ENCODE measurements at regions not wholly inside any gene's neighbourhood (a gene's known extent, or its start where the extent isn't known, plus 50 kb on each side); places are given as distances from the start of the nearest gene placed in this dataset.

DNA sequence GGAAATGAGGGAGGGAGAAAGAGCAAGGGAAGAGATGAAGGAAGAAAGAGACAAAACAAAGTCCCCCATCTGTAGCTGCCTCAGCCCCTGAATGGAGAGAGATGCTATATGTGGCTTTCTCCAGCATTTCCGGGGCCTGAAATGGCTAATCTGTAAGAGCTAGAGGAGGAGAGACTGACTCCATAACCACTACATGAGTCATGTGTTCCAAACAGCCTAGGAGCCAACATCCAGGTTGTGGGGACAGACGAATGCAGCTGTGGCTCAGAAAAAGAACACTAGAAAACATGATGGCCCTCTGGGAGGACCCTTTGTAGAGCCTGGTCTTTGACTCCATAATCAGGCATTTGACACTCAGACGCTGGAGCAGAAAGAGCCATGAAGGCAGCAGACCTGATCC is 292.0 kb upstream of the ZNF507 start:
- H3K27ac Mint-ChIP-seq (ENCODE audit: unreplicated experiment), result no peak overlapping the region
- TF ChIP-seq EZH2 (IDR thresholded peaks at IDR 0.05; ENCODE audit: insufficient read depth, low read length), result no peak
- TF ChIP-seq, protein P1, sequence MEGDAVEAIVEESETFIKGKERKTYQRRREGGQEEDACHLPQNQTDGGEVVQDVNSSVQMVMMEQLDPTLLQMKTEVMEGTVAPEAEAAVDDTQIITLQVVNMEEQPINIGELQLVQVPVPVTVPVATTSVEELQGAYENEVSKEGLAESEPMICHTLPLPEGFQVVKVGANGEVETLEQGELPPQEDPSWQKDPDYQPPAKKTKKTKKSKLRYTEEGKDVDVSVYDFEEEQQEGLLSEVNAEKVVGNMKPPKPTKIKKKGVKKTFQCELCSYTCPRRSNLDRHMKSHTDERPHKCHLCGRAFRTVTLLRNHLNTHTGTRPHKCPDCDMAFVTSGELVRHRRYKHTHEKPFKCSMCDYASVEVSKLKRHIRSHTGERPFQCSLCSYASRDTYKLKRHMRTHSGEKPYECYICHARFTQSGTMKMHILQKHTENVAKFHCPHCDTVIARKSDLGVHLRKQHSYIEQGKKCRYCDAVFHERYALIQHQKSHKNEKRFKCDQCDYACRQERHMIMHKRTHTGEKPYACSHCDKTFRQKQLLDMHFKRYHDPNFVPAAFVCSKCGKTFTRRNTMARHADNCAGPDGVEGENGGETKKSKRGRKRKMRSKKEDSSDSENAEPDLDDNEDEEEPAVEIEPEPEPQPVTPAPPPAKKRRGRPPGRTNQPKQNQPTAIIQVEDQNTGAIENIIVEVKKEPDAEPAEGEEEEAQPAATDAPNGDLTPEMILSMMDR (IDR thresholded peaks at IDR 0.05; ENCODE audit: insufficient read depth, low read depth, low read length), result no peak
- H3K4me1 ChIP-seq (ENCODE audit: insufficient read depth, low read length), result no peaks in the 10 kb centered on the region
- H3K9me3 ChIP-seq (ENCODE audit: insufficient read depth, low read depth, low read length), result no peaks in the 10 kb centered on the region
- H3K9ac ChIP-seq (ENCODE audit: low read length), result no peak overlapping the region
- no peak overlapping the region for H2AFZ ChIP-seq (ENCODE audit: low read depth, low read length)
- no peaks in the 10 kb centered on the region for H3K36me3 Mint-ChIP-seq (ENCODE audit: low read depth, unreplicated experiment)
- no peaks in the 10 kb centered on the region for H3K27me3 ChIP-seq (ENCODE audit: insufficient read depth, low read length)
- H3K4me3 Mint-ChIP-seq (ENCODE audit: unreplicated experiment), result no peak overlapping the region
- no peak overlapping the region for H3K4me2 ChIP-seq (ENCODE audit: low read length)
- DNase-seq (ENCODE audit: low read depth) (no peak), FAIRE-seq (no peak)
- H3K4me1 Mint-ChIP-seq (ENCODE audit: low read depth, unreplicated experiment), result no peaks in the 10 kb centered on the region
- H4K20me1 ChIP-seq (ENCODE audit: insufficient read depth, low read length), result no peaks in the 10 kb centered on the region
- no peak overlapping the region for H3K27ac ChIP-seq (ENCODE audit: low read depth, low read length)
- no peaks in the 10 kb centered on the region for H3K36me3 ChIP-seq (ENCODE audit: insufficient read depth, low read length)
- H3K4me3 ChIP-seq (ENCODE audit: insufficient read depth, low read depth, low read length), result no peak overlapping the region
- H3K79me2 ChIP-seq (ENCODE audit: insufficient read depth, low read length), result no peaks in the 10 kb centered on the region
- H3K9me3 Mint-ChIP-seq (ENCODE audit: unreplicated experiment), result peaks cover 2% of the 10 kb centered on the region
- H3K27me3 Mint-ChIP-seq (ENCODE audit: low read depth, unreplicated experiment), result peaks cover 58% of the 10 kb centered on the region

DNA sequence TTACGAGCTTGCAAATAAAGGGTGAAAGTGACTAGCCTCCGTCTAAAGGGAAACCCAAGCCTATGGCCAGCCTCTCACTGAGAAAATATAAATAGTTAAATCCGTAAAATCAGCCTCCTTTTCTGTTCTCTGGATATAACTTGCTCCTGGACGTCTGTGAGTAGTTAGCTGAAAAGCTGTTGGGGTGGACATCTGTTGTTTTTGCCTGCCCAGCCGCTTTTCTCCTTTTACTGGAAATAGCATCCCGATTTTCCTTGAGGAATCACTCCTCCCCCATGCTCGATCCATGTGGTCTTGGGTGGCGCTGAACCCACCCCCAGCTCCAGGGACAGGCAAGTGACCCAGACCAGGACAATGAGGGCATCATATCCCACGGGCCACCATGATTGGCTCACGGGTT is 291.5 kb upstream of the ZNF507 start:
- Histone ChIP-seq H3K79me2 (ENCODE audit: insufficient read depth, low read length) (no peaks in the 10 kb centered on the region), H2AFZ (ENCODE audit: low read depth, low read length) (no peak overlapping the region), H3K9me3 (ENCODE audit: insufficient read depth, low read depth, low read length) (no peaks in the 10 kb centered on the region), H3K27ac (ENCODE audit: low read depth, low read length) (no peak overlapping the region), H3K4me1 (ENCODE audit: insufficient read depth, low read length) (no peaks in the 10 kb centered on the region), H3K36me3 (ENCODE audit: insufficient read depth, low read length) (no peaks in the 10 kb centered on the region), H3K4me3 (ENCODE audit: insufficient read depth, low read depth, low read length) (no peak overlapping the region), H3K9ac (ENCODE audit: low read length) (no peak overlapping the region), H4K20me1 (ENCODE audit: insufficient read depth, low read length) (no peaks in the 10 kb centered on the region), H3K4me2 (ENCODE audit: low read length) (no peak overlapping the region), H3K27me3 (ENCODE audit: insufficient read depth, low read length) (no peaks in the 10 kb centered on the region)
- Mint-ChIP-seq H3K36me3 (ENCODE audit: low read depth, unreplicated experiment) (no peaks in the 10 kb centered on the region), H3K27ac (ENCODE audit: unreplicated experiment) (no peak overlapping the region), H3K27me3 (ENCODE audit: low read depth, unreplicated experiment) (peaks cover 58% of the 10 kb centered on the region), H3K9me3 (ENCODE audit: unreplicated experiment) (peaks cover 2% of the 10 kb centered on the region), H3K4me1 (ENCODE audit: low read depth, unreplicated experiment) (no peaks in the 10 kb centered on the region), H3K4me3 (ENCODE audit: unreplicated experiment) (no peak overlapping the region)
- TF ChIP-seq EZH2 (IDR thresholded peaks at IDR 0.05; ENCODE audit: insufficient read depth, low read length), result no peak
- TF ChIP-seq, protein P1 (IDR thresholded peaks at IDR 0.05; ENCODE audit: insufficient read depth, low read depth, low read length), result no peak
- FAIRE-seq, result no peak
- no peak for DNase-seq (ENCODE audit: low read depth)

GRCh38 chr19:32058131-32058530 is 287.3 kb upstream of the ZNF507 start:
- H3K4me2 ChIP-seq (ENCODE audit: low read length), result no peak overlapping the region
- FAIRE-seq, result no peak
- peaks cover 41% of the 10 kb centered on the region for H3K27me3 Mint-ChIP-seq (ENCODE audit: low read depth, unreplicated experiment)

More at GRCh38 chr19:32058131-32058530, 287.3 kb upstream of the ZNF507 start:
- H3K9me3 ChIP-seq (ENCODE audit: insufficient read depth, low read depth, low read length), result no peaks in the 10 kb centered on the region
- H3K27ac ChIP-seq (ENCODE audit: low read depth, low read length), result no peak overlapping the region
- no peak overlapping the region for H3K9ac ChIP-seq (ENCODE audit: low read length)
- H3K79me2 ChIP-seq (ENCODE audit: insufficient read depth, low read length), result no peaks in the 10 kb centered on the region
- H3K4me1 ChIP-seq (ENCODE audit: insufficient read depth, low read length), result no peaks in the 10 kb centered on the region
- no peak for DNase-seq (ENCODE audit: low read depth)
- TF ChIP-seq, protein P1 (IDR thresholded peaks at IDR 0.05; ENCODE audit: insufficient read depth, low read depth, low read length), result no peak
- TF ChIP-seq EZH2 (IDR thresholded peaks at IDR 0.05; ENCODE audit: insufficient read depth, low read length), result no peak
- H4K20me1 ChIP-seq (ENCODE audit: insufficient read depth, low read length), result no peaks in the 10 kb centered on the region
- H3K36me3 Mint-ChIP-seq (ENCODE audit: low read depth, unreplicated experiment), result no peaks in the 10 kb centered on the region
- no peak overlapping the region for H2AFZ ChIP-seq (ENCODE audit: low read depth, low read length)
- H3K27ac Mint-ChIP-seq (ENCODE audit: unreplicated experiment), result no peak overlapping the region
- H3K27me3 ChIP-seq (ENCODE audit: insufficient read depth, low read length), result no peaks in the 10 kb centered on the region
- peaks cover 2% of the 10 kb centered on the region for H3K9me3 Mint-ChIP-seq (ENCODE audit: unreplicated experiment)
- no peak overlapping the region for H3K4me3 ChIP-seq (ENCODE audit: insufficient read depth, low read depth, low read length)
- H3K4me1 Mint-ChIP-seq (ENCODE audit: low read depth, unreplicated experiment), result no peaks in the 10 kb centered on the region
- no peak overlapping the region for H3K4me3 Mint-ChIP-seq (ENCODE audit: unreplicated experiment)
- H3K36me3 ChIP-seq (ENCODE audit: insufficient read depth, low read length), result no peaks in the 10 kb centered on the region

Data from astrocyte (in vitro differentiated cells and primary cell).